Activated B cell treated with CpG ODN at 0.5 μM for 24 hours (primary cell): ENCODE measurements at regions not wholly inside any gene's neighbourhood (a gene's known extent, or its start where the extent isn't known, plus 50 kb on each side); places are given as distances from the start of the nearest gene placed in this dataset.

Source experiments
- ATAC-seq: fragments of 200-7000 bp; cut with Tn5 transposase; one replicate; pipeline ENCODE4 v1.10.0; 2021; ENCODE audit warnings: low read depth, mild to moderate bottlenecking, moderate library complexity
- CTCF ChIA-PET: fragments of 350-600 bp; sonication (Branson Sonifier 250); formaldehyde crosslinking; loops from one replicate; lab custom pipeline; 2021; ENCODE audit warnings: antibody characterized with exemption; lab: Charles Lee
- POLR2A ChIA-PET: fragments of 350-600 bp; sonication (Branson Sonifier 250); formaldehyde crosslinking; loops from one replicate; lab custom pipeline; 2021; ENCODE audit warnings: antibody characterized with exemption; lab: Charles Lee
- DNase-seq: peaks from one replicate; pipeline ENCODE4 v3.0.0; 2022
- H3K27ac Mint-ChIP-seq: one replicate; pipeline ENCODE4 v1.8.0; 2020; ENCODE audit warnings: mixed read lengths
- H3K27me3 Mint-ChIP-seq: one replicate; pipeline ENCODE4 v1.8.0; 2021; ENCODE audit warnings: mixed read lengths
- H3K36me3 Mint-ChIP-seq: one replicate; pipeline ENCODE4 v1.8.0; 2021; ENCODE audit warnings: low read depth, mixed read lengths
- H3K4me1 Mint-ChIP-seq: one replicate; pipeline ENCODE4 v1.8.0; 2021; ENCODE audit warnings: mixed read lengths
- H3K4me3 Mint-ChIP-seq: one replicate; pipeline ENCODE4 v1.8.0; 2020; ENCODE audit warnings: mild to moderate bottlenecking, mixed read lengths
- H3K9me3 Mint-ChIP-seq: one replicate; pipeline ENCODE4 v1.8.0; 2020; ENCODE audit warnings: mixed read lengths
- CTCF ChIP-seq: fragments of 200-600 bp; IDR thresholded peaks from one replicate; pipeline ENCODE4 v1.8.0; 2022; ENCODE audit warnings: antibody characterized with exemption, mild to moderate bottlenecking
- intact Hi-C: fragments of 100-400 bp; cut with micrococcal nuclease; formaldehyde crosslinking; loops from one replicate; pipeline ENCODE4 v1.15.1; 2024

GRCh38 chr13:64627654-64628053 lies 2602.5 kb downstream of the PCDH9 start:
- Mint-ChIP-seq H3K27me3 (no peaks in the 10 kb centered on the region), H3K4me1 (no peaks in the 10 kb centered on the region), H3K4me3 (no peak overlapping the region), H3K27ac (no peak overlapping the region), H3K9me3 (peaks cover 8% of the 10 kb centered on the region), H3K36me3 (no peaks in the 10 kb centered on the region)
- POLR2A ChIA-PET, result no interaction called here
- no peak for TF ChIP-seq CTCF
- ATAC-seq (no peak), DNase-seq (no peak)
- intact Hi-C loops, result no loop called here
- CTCF ChIA-PET, result no interaction called here

GRCh38 chr13:64626105-64626504 lies 2604.0 kb downstream of the PCDH9 start:
- POLR2A ChIA-PET, result no interaction called here
- H3K27me3 Mint-ChIP-seq, result no peaks in the 10 kb centered on the region
- ATAC-seq (no peak), DNase-seq (no peak)
- no peaks in the 10 kb centered on the region for H3K4me1 Mint-ChIP-seq
- peaks cover 8% of the 10 kb centered on the region for H3K9me3 Mint-ChIP-seq
- H3K27ac Mint-ChIP-seq, result no peak overlapping the region
- CTCF ChIA-PET, result no interaction called here
- H3K36me3 Mint-ChIP-seq, result no peaks in the 10 kb centered on the region
- intact Hi-C loops, result no loop called here
- H3K4me3 Mint-ChIP-seq, result no peak overlapping the region
- TF ChIP-seq CTCF, result no peak

DNA sequence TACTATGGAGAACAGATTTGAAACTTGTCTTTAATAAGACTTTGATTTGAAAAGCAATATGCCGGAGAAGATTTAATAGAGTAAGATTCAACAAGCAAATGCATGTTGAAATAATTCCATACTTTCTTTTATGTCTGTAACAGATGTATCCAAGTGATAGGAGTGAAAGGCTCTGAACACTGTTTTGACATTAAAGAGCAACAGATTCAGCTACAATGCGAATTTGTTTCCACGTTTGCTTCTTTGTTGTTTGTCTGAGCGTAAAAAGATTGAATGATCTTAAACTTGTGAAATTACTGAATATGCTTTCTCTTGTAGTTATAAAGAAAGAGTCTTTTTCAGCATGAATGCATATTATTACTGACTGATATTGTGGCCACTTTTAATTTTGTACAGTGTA lies 2612.9 kb downstream of the PCDH9 start:
- DNase-seq, result no peak
- H3K4me1 Mint-ChIP-seq, result no peaks in the 10 kb centered on the region
- POLR2A ChIA-PET, result no interaction called here
- intact Hi-C loops, result no loop called here
- no peaks in the 10 kb centered on the region for H3K36me3 Mint-ChIP-seq
- CTCF ChIA-PET, result no interaction called here
- no peak overlapping the region for H3K27ac Mint-ChIP-seq
- H3K4me3 Mint-ChIP-seq, result no peak overlapping the region
- no peak for TF ChIP-seq CTCF
- H3K9me3 Mint-ChIP-seq, result peaks cover 2% of the 10 kb centered on the region
- no peaks in the 10 kb centered on the region for H3K27me3 Mint-ChIP-seq
- no peak for ATAC-seq

DNA sequence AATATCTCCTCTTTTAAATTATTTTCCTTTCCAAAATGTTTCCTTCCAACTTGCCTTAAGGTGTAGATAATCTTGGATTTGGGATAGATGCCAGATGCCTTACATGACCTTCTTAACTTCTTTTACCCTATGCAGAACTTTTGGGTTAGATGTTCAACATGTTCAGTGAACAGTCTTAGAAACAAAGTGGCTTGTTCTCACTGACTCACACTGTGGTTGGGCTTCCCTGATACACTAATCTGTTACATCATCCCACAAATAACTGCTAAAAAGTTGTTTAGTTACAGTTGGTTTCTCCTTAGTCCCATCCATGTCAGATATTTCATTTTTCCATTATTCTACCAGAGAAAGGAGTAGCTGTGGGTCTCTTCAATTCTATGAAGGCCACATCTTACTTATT lies 2638.2 kb downstream of the PCDH9 start:
- no peaks in the 10 kb centered on the region for H3K36me3 Mint-ChIP-seq
- peaks cover 15% of the 10 kb centered on the region for H3K9me3 Mint-ChIP-seq
- TF ChIP-seq CTCF, result no peak
- CTCF ChIA-PET, result no interaction called here
- DNase-seq (no peak), ATAC-seq (no peak)
- intact Hi-C loops, result no loop called here
- no peaks in the 10 kb centered on the region for H3K4me1 Mint-ChIP-seq
- POLR2A ChIA-PET, result no interaction called here
- no peaks in the 10 kb centered on the region for H3K27me3 Mint-ChIP-seq
- H3K27ac Mint-ChIP-seq, result no peak overlapping the region
- H3K4me3 Mint-ChIP-seq, result no peak overlapping the region

DNA sequence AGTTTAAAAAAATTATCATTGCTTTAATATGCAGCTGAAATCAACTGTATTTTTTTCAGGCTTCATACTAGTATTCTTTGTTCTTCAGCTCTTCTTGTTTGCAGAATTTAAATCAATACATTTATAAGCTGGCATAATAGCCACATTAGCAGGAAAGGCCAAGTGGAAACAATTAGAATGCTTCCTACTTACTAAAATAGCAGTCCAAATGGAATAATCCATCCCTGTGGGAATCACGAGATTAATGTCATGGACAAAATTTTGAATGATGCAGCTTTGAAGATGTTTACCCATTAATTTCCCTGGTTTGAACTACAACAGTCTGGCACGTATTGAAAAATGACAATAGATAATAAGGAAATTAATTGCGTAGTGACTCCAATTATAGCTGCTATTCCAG lies 2650.8 kb downstream of the PCDH9 start:
- Mint-ChIP-seq H3K36me3 (no peaks in the 10 kb centered on the region), H3K9me3 (peaks cover 5% of the 10 kb centered on the region), H3K27me3 (no peaks in the 10 kb centered on the region), H3K4me3 (no peak overlapping the region), H3K27ac (no peak overlapping the region), H3K4me1 (no peaks in the 10 kb centered on the region)
- POLR2A ChIA-PET, result no interaction called here
- ATAC-seq, result no peak
- no peak for TF ChIP-seq CTCF
- no peak for DNase-seq
- intact Hi-C loops, result no loop called here
- CTCF ChIA-PET, result no interaction called here
